Transverse colon (tissue), 4 donors: ENCODE measurements at regions not wholly inside any gene's neighbourhood (a gene's known extent, or its start where the extent isn't known, plus 50 kb on each side); places are given as distances from the start of the nearest gene placed in this dataset.

Experiments
- DNase-seq: peaks from one replicate; pipeline ENCODE4 v3.0.0-alpha.2; 2019
- H3K27ac ChIP-seq, 4 donors: fragments of 200-600 bp; sonication (generic); 2 replicates each; pipeline ENCODE4 v1.5.1; 2016 to 2018; ENCODE audit warnings: inconsistent platforms in 4 of 4
- H3K27me3 ChIP-seq: fragments of 200-600 bp; sonication (generic); 2 replicates; pipeline ENCODE4 v1.5.1; 2017; ENCODE audit warnings: inconsistent platforms
- H3K36me3 ChIP-seq, 4 donors: fragments of 200-600 bp; sonication (generic); 2 replicates each; pipeline ENCODE4 v1.5.1; 2017 to 2019; ENCODE audit warnings: inconsistent platforms in 4 of 4
- H3K4me1 ChIP-seq, 4 donors: fragments of 200-600 bp; sonication (generic); 2 replicates each; pipeline ENCODE4 v1.5.1; 2017 to 2020; ENCODE audit warnings: inconsistent platforms in 4 of 4
- H3K4me3 ChIP-seq, 4 donors: fragments of 200-600 bp; sonication (generic); 1 replicate in 1 of 4; 2 replicates in 3 of 4; pipeline versions ENCODE4 v1.5.1 to v1.6.1; 2017 to 2019; ENCODE audit warnings: inconsistent platforms in 4 of 4
- H3K9me3 ChIP-seq, 2 donors: fragments of 200-600 bp; sonication (generic); 2 replicates each; pipeline ENCODE4 v1.5.1; 2017 to 2019; ENCODE audit warnings: inconsistent platforms in 2 of 2
- EP300 ChIP-seq: sonication (generic); formaldehyde crosslinking; IDR thresholded peaks from one replicate; pipeline ENCODE4 v1.6.1; 2017; ENCODE audit warnings: antibody characterized with exemption, low read depth
- POLR2A ChIP-seq: fragments of 450-650 bp; IDR thresholded peaks from one replicate; pipeline ENCODE4 v1.6.1; 2016; ENCODE audit warnings: antibody characterized with exemption, mild to moderate bottlenecking, moderate library complexity
- POLR2AphosphoS5 ChIP-seq, 3 donors: sonication (generic); formaldehyde crosslinking; IDR thresholded peaks; one replicate each; pipeline ENCODE4 v1.6.1; 2016; ENCODE audit warnings: antibody characterized with exemption in 3 of 3
- WGBS, 2 donors: methylation state at CpG; one replicate each; pipeline ENCODE4 v1.1.5; 2018; ENCODE audit warnings: low coverage in 1 of 2; 5-methylcytosine and 5-hydroxymethylcytosine counted together
- in situ Hi-C, 4 donors: fragments of 200-750 bp; cut with MboI; loops; one replicate each; pipeline versions ENCODE4 v1.15.0 to v1.15.1; 2017; ENCODE audit warnings: low sequenced_read_pairs in 3 of 4, low pct_ligation_motif_present in 1 of 4, low pct_unique_long_range_greater_than_20kb in 1 of 4
- intact Hi-C: fragments of 100-400 bp; cut with DNase I; formaldehyde crosslinking; loops from one replicate; pipeline ENCODE4 v1.15.1; 2023; ENCODE audit warnings: low total_unique reads
- TF ChIP-seq, protein P1 (sequence below), 5 experiments: fragments of 200-600 bp in 3 of 5; fragments of 450-650 bp in 2 of 5; sonication (generic) in 3 of 5; IDR thresholded peaks; 1 replicate in 2 of 5; 2 replicates in 3 of 5; pipeline ENCODE4 v1.5.1; 2016 to 2017; ENCODE audit warnings: antibody characterized with exemption in 5 of 5, inconsistent platforms in 3 of 5, mild to moderate bottlenecking in 2 of 5, moderate library complexity in 1 of 5

DNA sequence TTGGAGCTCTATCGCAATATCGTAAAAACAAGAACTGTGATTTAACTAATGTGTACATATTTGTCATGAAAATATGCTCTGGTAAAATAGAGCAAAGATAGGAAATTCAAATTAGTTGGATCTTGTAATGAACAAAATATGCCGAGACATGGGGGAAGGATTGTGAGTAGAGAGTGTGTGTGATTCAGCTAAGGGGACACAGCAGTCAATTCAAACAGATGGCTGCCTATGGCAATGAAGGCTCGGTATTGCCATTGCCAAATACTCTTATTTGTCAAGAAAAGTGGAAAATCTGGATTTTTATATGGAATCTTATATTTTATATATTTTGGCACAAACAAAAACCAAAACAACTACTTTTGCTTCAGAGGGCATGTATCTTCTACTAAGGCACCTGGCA, 227.3 kb upstream of the BCHE start:
- Histone ChIP-seq H3K36me3 (no peaks in the 10 kb centered on the region), H3K4me3 (no peak overlapping the region), H3K27me3 (no peaks in the 10 kb centered on the region), H3K4me1 (no peaks in the 10 kb centered on the region), H3K27ac (no peak overlapping the region), H3K9me3 (peaks cover 0 to 7% of the 10 kb centered on the region in 2 donors)
- 84 to 89% methylated on average over 4 of the region's 4 CpGs for WGBS, 2 donors
- DNase-seq, result no peak
- in situ Hi-C loops, result loop anchor here in 1 of 4 donors (25.0 kb wide), 1 partner anchor 98 kb away; no protein-coding TSS in a partner anchor
- intact Hi-C loops, result no loop called here
- TF ChIP-seq, protein P1, sequence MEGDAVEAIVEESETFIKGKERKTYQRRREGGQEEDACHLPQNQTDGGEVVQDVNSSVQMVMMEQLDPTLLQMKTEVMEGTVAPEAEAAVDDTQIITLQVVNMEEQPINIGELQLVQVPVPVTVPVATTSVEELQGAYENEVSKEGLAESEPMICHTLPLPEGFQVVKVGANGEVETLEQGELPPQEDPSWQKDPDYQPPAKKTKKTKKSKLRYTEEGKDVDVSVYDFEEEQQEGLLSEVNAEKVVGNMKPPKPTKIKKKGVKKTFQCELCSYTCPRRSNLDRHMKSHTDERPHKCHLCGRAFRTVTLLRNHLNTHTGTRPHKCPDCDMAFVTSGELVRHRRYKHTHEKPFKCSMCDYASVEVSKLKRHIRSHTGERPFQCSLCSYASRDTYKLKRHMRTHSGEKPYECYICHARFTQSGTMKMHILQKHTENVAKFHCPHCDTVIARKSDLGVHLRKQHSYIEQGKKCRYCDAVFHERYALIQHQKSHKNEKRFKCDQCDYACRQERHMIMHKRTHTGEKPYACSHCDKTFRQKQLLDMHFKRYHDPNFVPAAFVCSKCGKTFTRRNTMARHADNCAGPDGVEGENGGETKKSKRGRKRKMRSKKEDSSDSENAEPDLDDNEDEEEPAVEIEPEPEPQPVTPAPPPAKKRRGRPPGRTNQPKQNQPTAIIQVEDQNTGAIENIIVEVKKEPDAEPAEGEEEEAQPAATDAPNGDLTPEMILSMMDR (IDR thresholded peaks at IDR 0.05), result no peak
- TF ChIP-seq EP300 (no peak), POLR2AphosphoS5 (IDR thresholded peaks at IDR 0.05) (no peak), POLR2A (no peak)

DNA sequence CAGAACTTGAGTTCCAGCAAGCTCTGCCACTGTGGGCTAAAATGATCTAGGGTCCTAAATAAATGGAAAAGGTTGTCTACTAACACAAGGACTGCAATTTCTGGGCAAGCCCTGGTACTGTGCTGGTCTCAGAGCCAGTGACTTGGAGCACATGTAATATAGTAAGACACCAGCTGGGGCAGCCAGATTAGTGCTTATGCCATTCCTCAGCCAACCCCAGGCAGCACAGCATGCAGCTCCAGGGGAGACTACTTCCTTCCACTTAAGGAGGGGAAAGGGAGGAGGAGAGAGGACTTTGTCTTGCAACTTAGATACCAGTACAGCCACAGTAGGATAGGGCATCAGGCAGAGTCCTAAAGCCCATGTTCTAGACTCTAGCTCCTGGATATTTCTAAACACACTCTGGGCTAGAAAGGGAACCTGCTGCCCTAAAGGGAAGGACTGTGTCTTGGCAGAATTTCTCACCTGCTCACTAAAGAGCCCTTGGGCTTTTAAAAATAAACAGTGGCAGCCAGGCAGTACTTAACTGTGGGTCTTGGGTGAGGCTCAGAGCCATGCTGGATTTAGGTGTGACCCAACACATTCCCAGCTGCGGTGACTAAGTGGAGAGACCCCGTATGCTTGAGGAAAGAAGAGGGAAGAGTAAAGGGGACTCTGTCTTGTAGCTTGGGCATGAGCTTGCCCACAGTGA, 223.7 kb upstream of the BCHE start:
- Histone ChIP-seq H3K9me3 (no peaks in the 10 kb centered on the region), H3K4me1 (no peaks in the 10 kb centered on the region), H3K27ac (no peak overlapping the region), H3K36me3 (no peaks in the 10 kb centered on the region), H3K4me3 (no peak overlapping the region), H3K27me3 (no peaks in the 10 kb centered on the region)
- TF ChIP-seq EP300, result no peak
- TF ChIP-seq POLR2AphosphoS5 (IDR thresholded peaks at IDR 0.05), result no peak
- TF ChIP-seq, protein P1 (IDR thresholded peaks at IDR 0.05), result no peak
- intact Hi-C loops (no loop called here), in situ Hi-C loops (loop anchor here in 1 of 4 donors (25.0 kb wide), 1 partner anchor 101 kb away; no protein-coding TSS in a partner anchor)
- no peak for DNase-seq
- WGBS, 2 donors, result 74% methylated on average over 2 of the region's 2 CpGs; no CpG with 5 or more reads in 1 of the 2 donors

DNA sequence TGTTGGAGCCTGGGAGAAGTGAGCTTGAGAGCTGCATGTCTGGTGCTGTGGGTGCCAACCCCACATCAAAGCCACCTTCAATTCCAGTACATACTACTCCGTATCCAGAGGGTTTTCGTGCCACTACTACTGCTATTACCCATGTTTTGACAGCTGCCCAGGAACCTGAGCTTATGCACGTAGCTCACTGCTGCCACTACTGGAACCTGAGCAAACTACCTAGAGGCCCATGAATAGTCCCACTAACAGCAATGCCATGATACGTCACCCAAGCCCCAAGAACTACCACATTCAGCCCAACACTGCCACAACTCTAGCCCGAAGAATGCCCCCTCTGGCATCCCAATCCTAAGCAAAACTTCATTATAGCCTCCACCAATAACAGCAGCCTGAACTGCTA, 215.2 kb upstream of the BCHE start:
- Histone ChIP-seq H3K36me3 (no peaks in the 10 kb centered on the region), H3K27ac (no peak overlapping the region), H3K4me1 (no peaks in the 10 kb centered on the region), H3K27me3 (no peaks in the 10 kb centered on the region), H3K4me3 (no peak overlapping the region), H3K9me3 (peaks cover 0 to 3% of the 10 kb centered on the region in 2 donors)
- 60 to 83% methylated on average over 1 to 5 of the region's 5 CpGs for WGBS, 2 donors
- DNase-seq, result no peak
- intact Hi-C loops, result no loop called here
- in situ Hi-C loops, result loop anchor here in 1 of 4 donors (25.0 kb wide), 1 partner anchor 110 kb away; no protein-coding TSS in a partner anchor
- TF ChIP-seq, protein P1 (IDR thresholded peaks at IDR 0.05), result no peak
- TF ChIP-seq EP300 (no peak), POLR2A (no peak), POLR2AphosphoS5 (IDR thresholded peaks at IDR 0.05) (no peak)

DNA sequence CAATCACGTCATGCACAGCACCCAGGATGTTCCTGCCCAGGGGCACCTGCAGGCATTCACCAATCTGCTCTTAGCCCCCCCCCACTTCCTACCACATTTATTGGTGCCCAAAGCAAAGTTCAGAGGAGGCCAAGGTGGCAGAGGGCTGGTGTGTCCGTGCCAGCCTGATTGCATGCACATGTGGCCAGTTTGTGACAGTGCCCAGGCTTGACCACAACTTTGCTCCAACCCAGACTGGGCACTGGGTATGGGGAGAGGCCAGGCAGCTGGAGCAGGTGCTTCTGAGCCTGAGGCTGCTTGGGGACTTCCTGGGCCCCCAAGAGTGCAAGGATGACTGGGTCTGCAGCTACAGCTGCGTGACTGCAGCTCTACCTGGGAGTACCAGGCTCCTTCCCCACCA, 192.3 kb upstream of the BCHE start:
- Histone ChIP-seq H3K36me3 (no peaks in the 10 kb centered on the region), H3K27ac (no peak overlapping the region), H3K27me3 (no peaks in the 10 kb centered on the region), H3K4me3 (no peak overlapping the region), H3K4me1 (no peaks in the 10 kb centered on the region), H3K9me3 (no peaks in the 10 kb centered on the region)
- in situ Hi-C loops, result no loop called here
- no peak for DNase-seq
- intact Hi-C loops, result no loop called here
- 47% methylated on average over 3 of the region's 3 CpGs; no CpG with 5 or more reads in 1 of the 2 donors for WGBS, 2 donors
- no peak for TF ChIP-seq POLR2AphosphoS5 (IDR thresholded peaks at IDR 0.05)
- no peak for TF ChIP-seq POLR2A
- TF ChIP-seq EP300, result no peak
- TF ChIP-seq, protein P1 (IDR thresholded peaks at IDR 0.05), result no peak
